ENCODE measurements at regions not wholly inside any gene's neighbourhood (a gene's known extent, or its start where the extent isn't known, plus 50 kb on each side); places are given as distances from the start of the nearest gene placed in this dataset.

- no peaks in the 10 kb centered on the region for H3K27me3 ChIP-seq
- no peak for DNase-seq
- H3K4me3 ChIP-seq = no peak overlapping the region
- H3K27ac ChIP-seq = no peak overlapping the region
- 18 to 74% methylated on average over 4 of the region's 4 CpGs for WGBS, 2 donors
- no peaks in the 10 kb centered on the region for H3K9me3 ChIP-seq
- intact Hi-C loops (cut with DNase I) = no loop called here
- TF ChIP-seq POLR2AphosphoS5 (IDR thresholded peaks at IDR 0.05) (no peak), EP300 (IDR thresholded peaks at IDR 0.05) (no peak), CTCF (IDR thresholded peaks at IDR 0.05) (no peak), POLR2A (IDR thresholded peaks at IDR 0.05) (no peak)
- H3K36me3 ChIP-seq = no peaks in the 10 kb centered on the region
- no peaks in the 10 kb centered on the region for H3K4me1 ChIP-seq
These were observed 1218.8 kb upstream of the ATXN8OS start for GRCh38 chr13:68888832-68889231.

DNA sequence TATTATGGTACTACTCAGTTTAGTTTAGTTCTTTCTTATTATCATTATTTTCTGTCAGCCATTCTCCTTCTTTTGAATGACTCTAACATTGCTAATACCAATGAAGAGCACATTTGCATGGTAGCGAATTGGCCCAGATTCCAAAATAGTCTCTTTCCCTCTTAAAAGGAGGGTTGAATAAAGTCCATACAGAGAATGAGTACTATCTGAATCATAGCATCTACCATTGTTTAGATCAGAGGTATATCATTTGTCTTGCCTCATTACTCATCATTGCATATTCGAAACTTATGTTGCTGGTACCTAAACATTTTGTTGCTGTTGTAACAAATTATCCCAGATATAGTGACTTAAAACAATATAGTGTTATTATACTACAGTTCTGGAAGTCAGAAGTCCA is 1235.3 kb upstream of the ATXN8OS start:
- Histone ChIP-seq H3K36me3 (no peaks in the 10 kb centered on the region), H3K27me3 (no peaks in the 10 kb centered on the region), H3K9me3 (no peaks in the 10 kb centered on the region), H3K4me1 (no peaks in the 10 kb centered on the region), H3K4me3 (no peak overlapping the region), H3K27ac (no peak overlapping the region)
- TF ChIP-seq EP300 (IDR thresholded peaks at IDR 0.05) (no peak), CTCF (IDR thresholded peaks at IDR 0.05) (no peak), POLR2A (IDR thresholded peaks at IDR 0.05) (no peak), POLR2AphosphoS5 (IDR thresholded peaks at IDR 0.05) (no peak)
- no peak for DNase-seq
- intact Hi-C loops (cut with DNase I) = no loop called here
- WGBS, 2 donors = 83 to 92% methylated on average over 2 of the region's 2 CpGs

GRCh38 chr13:68851026-68851425 is 1256.6 kb upstream of the ATXN8OS start:
- H3K9me3 ChIP-seq = no peaks in the 10 kb centered on the region
- intact Hi-C loops (cut with DNase I) = no loop called here
- 23 to 59% methylated on average over 1 of the region's 1 CpG for WGBS, 2 donors

DNA sequence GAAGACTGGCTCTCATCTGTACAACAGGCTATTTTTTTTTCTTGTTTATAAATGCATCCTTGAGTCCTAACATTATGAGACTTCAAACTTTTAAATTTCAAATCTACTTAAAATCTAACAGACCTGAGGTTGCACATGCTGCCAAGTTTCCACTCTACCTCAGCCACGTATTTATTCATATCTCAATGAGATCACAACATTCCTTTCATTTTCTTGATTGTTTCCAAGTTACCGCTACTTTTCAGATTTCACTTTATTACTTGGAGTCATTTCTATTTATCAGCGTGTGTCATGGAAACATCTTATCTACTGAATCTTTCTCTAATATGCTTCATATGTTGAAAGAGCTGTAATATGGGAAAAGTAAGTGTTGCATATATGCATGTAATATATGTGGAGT is 1257.5 kb upstream of the ATXN8OS start:
- no peak for DNase-seq
- H3K4me1 ChIP-seq = no peaks in the 10 kb centered on the region
- H3K27ac ChIP-seq = no peak overlapping the region
- H3K9me3 ChIP-seq = no peaks in the 10 kb centered on the region
- H3K27me3 ChIP-seq = no peaks in the 10 kb centered on the region
- 56 to 81% methylated on average over 3 of the region's 3 CpGs for WGBS, 2 donors
- intact Hi-C loops (cut with DNase I) = no loop called here
- TF ChIP-seq EP300 (IDR thresholded peaks at IDR 0.05) = no peak
- TF ChIP-seq CTCF (IDR thresholded peaks at IDR 0.05) = no peak
- no peak for TF ChIP-seq POLR2AphosphoS5 (IDR thresholded peaks at IDR 0.05)
- TF ChIP-seq POLR2A (IDR thresholded peaks at IDR 0.05) = no peak
- no peaks in the 10 kb centered on the region for H3K36me3 ChIP-seq
- no peak overlapping the region for H3K4me3 ChIP-seq

More at GRCh38 chr13:68851026-68851425, 1256.6 kb upstream of the ATXN8OS start:
- Histone ChIP-seq H3K27me3 (no peaks in the 10 kb centered on the region), H3K36me3 (no peaks in the 10 kb centered on the region), H3K27ac (no peak overlapping the region), H3K4me3 (no peak overlapping the region), H3K4me1 (no peaks in the 10 kb centered on the region)
- TF ChIP-seq EP300 (IDR thresholded peaks at IDR 0.05) (no peak), POLR2AphosphoS5 (IDR thresholded peaks at IDR 0.05) (no peak), CTCF (IDR thresholded peaks at IDR 0.05) (no peak), POLR2A (IDR thresholded peaks at IDR 0.05) (no peak)
- DNase-seq = no peak

- DNase-seq = no peak
- Histone ChIP-seq H3K4me3 (no peak overlapping the region), H3K4me1 (no peaks in the 10 kb centered on the region), H3K9me3 (no peaks in the 10 kb centered on the region), H3K27me3 (no peaks in the 10 kb centered on the region), H3K36me3 (no peaks in the 10 kb centered on the region), H3K27ac (no peak overlapping the region)
- WGBS, 2 donors = 48 to 71% methylated on average over 1 of the region's 1 CpG
- intact Hi-C loops (cut with DNase I) = no loop called here
- no peak for TF ChIP-seq CTCF (IDR thresholded peaks at IDR 0.05)
- no peak for TF ChIP-seq POLR2A (IDR thresholded peaks at IDR 0.05)
- no peak for TF ChIP-seq POLR2AphosphoS5 (IDR thresholded peaks at IDR 0.05)
- TF ChIP-seq EP300 (IDR thresholded peaks at IDR 0.05) = no peak
These were observed 1261.0 kb upstream of the ATXN8OS start for GRCh38 chr13:68846663-68847062.

Data from sigmoid colon (tissue), 6 donors.